ENCODE measurements at regions not wholly inside any gene's neighbourhood (a gene's known extent, or its start where the extent isn't known, plus 50 kb on each side); places are given as distances from the start of the nearest gene placed in this dataset.

DNA sequence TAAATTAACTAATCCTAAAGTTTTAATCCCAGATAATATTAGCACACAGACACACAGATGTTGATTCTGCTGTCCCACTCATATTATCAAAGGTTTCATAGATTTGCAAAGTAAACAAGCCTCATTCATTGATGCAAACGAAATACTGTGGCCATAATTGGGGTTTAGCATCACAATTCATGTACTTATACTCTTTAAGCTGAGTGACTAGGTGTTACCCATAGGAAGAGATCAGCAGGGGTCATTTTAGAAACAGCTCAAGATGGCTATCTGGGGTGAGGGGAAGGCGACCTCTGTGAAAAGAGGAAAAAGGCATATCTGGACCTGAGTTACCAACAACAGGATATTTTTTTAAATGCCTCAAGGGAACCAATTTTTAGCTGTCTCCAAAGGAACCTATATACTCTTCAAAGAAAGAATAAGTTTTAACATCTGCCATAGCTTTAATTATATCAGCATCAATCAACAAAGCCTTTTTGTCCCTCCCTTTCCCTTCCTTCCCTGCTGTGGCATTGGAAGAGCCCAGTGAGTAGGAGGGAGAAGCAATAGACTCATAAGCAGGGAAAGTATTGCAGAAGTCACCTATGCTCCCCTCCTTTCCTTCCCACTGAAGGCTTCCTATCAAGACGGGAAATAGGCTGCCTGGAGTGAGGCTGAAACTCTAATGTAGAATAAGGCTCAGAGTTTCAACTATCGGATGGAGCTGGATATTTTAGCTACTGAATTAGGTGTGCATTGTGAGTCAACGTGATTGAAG is 553.4 kb downstream of the ZIC1 start:
- TF ChIP-seq, protein P1, sequence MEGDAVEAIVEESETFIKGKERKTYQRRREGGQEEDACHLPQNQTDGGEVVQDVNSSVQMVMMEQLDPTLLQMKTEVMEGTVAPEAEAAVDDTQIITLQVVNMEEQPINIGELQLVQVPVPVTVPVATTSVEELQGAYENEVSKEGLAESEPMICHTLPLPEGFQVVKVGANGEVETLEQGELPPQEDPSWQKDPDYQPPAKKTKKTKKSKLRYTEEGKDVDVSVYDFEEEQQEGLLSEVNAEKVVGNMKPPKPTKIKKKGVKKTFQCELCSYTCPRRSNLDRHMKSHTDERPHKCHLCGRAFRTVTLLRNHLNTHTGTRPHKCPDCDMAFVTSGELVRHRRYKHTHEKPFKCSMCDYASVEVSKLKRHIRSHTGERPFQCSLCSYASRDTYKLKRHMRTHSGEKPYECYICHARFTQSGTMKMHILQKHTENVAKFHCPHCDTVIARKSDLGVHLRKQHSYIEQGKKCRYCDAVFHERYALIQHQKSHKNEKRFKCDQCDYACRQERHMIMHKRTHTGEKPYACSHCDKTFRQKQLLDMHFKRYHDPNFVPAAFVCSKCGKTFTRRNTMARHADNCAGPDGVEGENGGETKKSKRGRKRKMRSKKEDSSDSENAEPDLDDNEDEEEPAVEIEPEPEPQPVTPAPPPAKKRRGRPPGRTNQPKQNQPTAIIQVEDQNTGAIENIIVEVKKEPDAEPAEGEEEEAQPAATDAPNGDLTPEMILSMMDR (IDR thresholded peaks at IDR 0.05 in 8 of 11, conservative IDR thresholded peaks at IDR 0.05 in 3 of 11), result no peak
- TF ChIP-seq POLR2A (IDR thresholded peaks at IDR 0.05), result no peak
- no peak for TF ChIP-seq POLR2AphosphoS5 (IDR thresholded peaks at IDR 0.05)
